GM19455 (cell line): ENCODE measurements at regions not wholly inside any gene's neighbourhood (a gene's known extent, or its start where the extent isn't known, plus 50 kb on each side); places are given as distances from the start of the nearest gene placed in this dataset.

Experiments used
- ATAC-seq: cut with Tn5 transposase; IDR thresholded peaks from one replicate; pipeline ENCODE4 v1.9.1; 2021; ENCODE audit not compliant: unreplicated experiment

DNA sequence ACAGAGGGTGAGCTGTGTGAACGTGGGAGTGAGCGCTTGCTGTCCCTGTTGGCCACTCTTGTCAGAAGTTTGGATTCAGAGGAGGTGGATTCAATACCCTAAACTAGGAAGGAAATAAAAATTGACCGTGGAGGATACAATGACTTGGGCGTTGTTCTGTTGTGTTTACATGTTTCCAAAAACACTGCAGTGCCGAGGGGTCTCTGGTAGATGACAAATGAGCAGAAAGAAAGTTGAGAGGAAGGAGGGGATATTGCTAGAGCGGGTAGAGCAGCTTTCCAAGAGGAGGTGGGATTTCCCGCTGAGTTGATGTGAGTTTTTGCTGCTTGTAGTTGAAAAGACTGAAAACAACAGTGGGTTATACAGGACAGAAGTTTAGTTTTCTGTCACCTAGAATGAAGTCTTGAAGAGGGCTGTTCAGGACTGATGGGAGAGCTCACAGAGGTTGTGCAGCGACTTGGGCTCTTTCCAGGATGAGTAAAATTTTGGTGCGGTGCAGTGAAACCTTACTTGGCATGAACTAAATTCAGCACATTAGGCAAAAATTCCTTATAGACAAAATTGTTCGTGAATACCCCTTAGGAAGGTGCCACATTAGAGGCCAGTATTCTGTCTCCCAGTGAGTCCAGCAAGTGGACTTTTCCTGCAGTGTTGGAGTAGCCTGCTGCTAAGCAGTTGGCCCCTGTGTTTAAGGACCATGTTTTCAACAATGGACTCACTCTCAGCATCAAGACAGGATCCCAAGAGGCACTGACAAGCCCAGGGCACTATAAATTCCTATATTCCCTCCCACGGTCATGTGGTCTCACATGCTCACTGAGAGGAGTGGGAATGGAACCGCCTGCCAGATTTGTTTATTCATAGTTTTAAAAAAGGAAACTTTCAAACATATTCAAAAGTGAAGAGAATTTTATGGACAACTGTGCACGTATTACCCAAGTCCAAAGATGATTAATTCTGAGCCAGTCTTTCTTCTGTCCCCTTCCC lies 435.0 kb upstream of the C2CD4B start:
- ATAC-seq = no peak

DNA sequence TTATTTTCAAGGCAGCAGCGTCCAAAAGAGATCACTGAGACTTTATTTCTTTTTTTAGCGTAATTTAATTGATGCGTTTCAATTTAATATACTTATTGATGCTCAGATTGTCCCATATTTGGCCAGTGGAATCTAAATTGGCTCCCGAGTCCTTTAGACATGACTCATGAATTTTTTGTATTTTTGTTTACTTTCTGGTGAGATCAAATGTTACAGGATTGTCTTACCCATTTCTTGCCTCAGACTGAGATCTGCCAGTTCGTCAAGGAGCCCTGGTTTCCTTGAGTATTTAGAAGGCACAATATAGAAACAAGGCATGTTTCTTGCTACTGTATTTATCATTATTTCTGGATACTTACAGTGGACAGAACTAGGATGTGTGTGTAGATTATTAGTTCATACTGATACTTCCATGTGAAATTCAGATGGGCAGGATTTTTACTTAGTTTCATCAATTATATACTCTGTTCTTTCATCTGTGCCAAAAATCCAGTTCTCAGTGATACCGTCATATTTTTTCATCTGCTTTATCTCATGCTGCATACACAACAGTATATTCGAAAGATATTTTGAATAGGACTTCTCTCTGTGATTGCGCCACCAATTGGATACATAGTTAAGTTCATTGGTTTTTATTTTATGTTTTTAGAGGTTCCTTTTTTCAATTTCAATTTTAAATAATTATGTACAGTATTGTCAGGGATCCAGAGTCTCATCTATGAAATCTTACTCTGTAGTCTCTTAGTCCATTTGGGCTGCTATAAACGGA lies 436.9 kb upstream of the C2CD4B start:
- no peak for ATAC-seq

DNA sequence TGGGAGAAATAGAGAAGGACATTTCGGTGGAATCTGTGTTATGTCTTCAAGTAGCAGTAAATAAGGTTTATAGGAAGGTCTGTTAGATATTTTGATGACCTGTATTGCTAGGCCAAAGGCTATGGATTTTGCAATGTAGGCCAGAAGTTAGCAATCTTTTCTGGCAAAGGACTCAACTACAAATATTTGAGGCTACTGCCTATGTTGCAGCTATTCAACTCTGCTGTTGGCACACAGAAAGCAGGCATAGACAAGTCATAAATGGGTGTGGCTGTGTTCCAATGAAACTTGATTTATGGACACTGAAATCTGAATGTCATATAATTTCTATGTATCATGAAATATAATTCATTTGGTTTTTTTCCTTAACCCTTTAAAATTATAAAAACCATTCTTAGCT lies 438.7 kb upstream of the C2CD4B start:
- no peak for ATAC-seq

DNA sequence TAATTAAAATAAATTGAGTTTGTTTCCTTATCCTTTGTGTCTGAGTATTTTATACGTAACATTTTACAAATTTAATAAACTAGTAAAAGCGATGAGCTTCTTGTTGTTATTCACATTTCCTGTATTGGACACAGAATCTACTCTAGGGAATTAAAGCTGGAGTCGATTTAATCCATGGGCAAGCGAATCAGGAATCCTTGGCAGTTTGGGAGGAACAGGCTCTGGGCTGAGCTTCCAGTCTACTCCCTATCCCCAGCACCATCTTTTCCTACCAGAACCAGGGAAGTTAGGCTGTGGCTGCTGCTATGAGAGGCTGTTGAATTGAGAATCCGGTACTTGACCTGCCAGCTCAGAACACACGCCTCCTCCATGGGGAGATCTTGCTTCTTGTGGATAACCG lies 437.3 kb upstream of the TPM1 start:
- no peak for ATAC-seq

DNA sequence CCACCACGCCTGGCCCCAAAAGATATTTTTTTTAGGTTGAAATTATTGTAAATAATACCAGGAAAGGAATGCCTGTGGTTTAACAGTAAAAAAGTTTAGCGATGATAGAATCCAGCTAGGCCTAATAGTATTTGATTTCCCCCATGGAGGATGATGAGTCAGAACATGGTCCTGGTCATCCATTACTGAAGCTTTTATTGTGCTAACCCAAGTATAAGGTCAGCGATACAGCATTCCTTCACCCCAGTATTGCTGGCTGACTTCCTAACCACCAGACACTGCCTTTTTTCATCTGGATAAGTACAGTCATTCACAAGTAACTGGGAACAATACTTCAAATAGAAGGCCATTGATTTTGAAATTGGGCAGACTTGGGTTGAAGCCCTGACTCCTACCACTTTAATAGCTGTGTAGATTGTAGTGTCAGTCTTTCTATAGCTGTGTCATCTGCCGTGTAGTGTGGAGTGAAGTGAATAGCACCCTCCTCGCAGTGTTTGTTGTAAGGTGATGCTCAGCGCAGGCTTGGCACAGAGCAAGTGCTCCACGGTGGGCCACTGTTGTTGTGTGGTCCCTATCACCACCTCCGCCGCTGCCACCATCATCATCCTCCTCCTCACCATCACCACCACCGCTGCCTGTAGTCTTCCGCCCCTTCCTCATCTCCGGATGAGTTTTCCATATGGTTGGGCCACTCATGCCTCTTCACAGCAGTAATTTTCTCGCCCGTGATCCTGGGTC lies 436.0 kb upstream of the TPM1 start:
- ATAC-seq = no peak

DNA sequence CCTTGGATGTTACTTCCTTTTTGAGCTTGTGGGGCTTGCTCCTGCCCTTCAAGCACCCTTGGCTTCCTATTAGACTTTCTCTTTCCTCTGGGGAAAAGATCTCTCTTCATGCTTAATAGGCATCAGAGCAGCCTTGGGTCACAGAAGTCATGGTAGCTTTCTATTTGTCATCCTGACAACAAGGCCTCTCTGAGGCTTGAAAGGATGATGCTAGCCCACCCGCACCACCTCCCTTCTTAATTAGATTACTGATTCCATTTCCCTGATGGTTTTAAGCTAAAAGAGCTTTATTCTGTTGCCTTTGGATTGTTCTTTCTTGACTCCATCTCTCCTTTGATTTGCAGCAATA lies 435.5 kb upstream of the TPM1 start:
- ATAC-seq = no peak

DNA sequence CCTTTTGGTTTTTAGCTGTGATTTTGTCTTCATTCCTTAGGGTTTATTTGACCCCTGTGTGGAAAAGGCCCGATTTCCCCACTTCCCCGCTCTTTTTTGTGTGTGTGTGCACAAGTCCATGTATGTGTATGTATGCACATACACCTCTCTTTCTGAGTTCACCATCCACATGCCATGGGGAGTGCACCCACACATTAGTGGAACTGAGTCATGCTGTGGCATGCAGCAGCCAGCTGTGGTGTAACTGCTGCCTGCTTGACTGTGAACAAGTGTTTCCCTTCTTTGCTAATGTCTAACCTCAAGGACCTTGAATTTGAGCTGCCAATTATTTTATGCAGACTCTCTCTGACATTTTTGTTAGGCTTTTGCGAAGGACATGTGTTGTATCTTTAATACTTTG lies 434.9 kb upstream of the TPM1 start:
- ATAC-seq = no peak

DNA sequence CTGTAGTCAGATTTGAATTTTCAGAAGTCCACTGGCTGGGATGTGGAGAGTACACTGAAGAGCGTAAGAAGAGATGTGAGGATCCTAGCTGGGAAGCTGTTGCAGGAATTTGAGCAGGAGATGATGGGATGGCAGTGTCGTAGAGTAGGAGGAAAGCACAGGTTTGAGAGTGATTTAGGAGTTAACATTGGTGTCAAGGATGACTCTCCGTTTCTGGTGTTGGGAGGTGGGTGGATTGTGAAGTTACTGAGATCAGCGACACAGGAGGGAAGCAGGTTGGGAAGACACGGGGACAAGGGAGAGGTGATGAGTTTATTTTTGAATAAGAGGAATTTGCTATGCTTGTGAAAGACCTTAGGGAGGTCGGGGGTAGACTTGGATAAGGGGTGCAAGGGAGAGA lies 434.2 kb upstream of the TPM1 start:
- no peak for ATAC-seq

DNA sequence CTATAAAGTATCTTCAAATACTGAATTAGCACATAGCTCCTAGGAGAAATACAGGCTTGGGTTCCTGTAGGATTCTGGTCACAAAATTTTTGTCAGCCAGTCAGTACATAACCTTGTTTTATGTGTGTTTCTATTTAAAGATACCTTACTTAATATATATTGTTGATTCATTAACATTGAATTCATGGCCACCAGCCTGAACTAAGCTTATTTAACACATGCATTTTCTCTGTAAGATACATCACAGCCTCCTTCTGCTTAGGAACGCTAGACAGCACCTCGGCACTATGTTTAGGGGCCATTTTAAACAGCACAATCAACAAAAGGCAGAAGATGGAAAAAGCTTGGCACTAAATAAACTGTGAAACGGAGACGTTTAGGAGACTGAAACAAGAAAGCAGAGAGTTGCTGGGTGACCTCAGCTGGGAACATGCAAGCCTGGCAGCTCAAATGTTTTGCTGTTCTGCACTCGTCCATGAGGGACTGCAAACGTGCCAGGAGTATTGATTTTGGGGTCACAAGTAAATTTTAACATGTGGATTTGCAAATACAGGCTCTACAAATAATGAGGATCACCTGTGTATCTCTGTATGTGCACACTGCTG lies 432.2 kb upstream of the TPM1 start:
- ATAC-seq = no peak

DNA sequence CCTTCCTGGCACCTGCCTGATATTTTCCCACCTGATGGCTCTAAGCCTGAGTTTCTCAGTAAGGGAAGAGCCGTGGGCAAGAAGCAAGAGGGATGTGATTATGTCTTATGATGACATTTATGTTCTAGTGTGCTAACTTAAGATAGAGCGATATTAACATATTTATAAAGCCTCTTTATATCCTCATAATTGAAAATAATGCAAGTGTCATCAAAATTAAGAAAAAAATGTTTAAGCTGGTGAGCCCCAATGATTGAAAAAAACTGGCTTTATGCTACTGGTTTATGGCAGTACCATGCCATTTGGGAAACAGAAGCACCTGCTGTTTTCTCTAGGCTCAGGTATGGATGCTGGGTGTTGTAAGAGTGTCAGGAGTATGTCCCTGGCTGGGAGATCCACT lies 431.5 kb upstream of the TPM1 start:
- no peak for ATAC-seq

DNA sequence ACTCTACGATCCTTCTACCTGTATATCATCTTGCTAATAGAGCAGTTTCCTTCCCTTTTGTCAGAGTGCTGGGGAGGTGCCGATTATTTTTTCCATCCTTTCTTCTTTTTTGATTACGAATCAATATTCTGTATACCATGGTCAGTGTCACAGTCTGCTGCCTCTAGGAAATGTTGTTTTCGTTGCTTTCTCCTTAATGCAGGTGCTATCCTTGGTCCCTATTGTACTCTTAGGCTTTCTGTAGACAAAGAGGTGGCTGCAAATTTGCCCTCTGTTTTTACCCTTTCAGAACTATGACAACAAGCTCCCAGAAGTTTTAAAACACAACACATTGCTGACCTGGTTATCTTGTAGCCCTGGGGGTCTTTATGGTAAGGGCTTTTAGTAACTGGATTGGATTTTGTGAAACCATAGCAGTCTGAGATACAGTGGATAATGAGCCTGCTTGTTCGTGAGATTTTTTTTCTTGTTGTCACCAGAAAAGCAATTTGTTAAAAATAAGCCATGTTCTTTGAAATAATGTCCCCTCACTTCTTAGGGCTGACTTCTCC lies 430.3 kb upstream of the TPM1 start:
- no peak for ATAC-seq

DNA sequence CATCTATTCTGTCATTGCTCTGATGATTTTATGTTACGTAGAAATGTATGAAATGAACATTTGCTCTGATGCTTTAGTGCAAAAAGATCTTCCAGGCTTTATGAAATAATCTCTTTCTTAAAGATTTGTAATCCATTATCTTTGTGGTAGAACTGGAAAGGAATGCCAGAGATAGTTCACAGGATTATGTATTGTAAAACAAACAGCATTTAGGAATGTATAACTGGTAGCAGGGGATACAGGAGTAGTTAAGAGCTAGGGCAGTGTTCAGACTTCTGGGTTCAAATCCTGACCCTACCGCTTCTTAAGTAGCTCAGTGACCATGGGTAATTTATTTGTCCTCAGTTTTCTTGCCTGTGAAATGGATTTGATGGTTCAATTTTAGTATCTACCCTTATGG lies 429.8 kb upstream of the TPM1 start:
- ATAC-seq = no peak

DNA sequence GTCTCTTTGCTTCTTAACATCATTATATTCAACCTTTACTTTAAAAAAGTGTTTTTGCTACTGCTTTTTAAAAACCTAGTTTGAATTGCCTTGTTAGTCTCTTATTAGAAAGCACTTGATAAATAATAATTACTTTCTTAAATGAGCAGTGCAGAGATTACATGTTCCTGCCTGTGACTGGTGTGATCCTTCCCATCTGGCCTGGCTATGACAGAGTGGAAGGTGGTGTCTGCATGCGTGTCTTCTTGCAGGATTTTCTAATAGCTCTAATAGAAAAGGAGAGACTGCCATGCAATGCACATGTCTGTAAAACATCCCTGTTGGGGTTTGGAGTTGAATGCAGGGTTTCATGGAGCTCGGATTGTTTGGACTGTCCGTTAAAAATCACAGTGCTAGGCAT lies 425.8 kb upstream of the TPM1 start:
- ATAC-seq = no peak

DNA sequence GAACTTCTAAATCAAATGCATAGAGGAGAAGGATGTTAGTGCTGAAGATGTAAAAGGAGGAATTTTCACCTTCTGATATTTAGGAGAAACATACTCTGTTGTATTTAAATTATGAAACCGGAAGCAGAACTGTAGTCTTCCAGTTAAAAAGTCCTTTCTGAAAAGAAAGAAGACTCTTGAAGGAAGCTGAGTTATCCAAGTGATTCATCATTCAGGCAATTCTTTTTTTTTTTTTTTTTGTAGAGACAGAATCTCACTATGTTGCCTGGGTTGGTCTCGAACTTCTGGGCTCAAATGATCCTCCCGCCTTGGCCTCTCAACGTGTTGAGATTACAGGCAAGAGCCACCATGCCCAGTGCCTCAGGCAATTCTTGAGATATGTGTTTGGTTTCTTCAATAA lies 424.8 kb upstream of the TPM1 start:
- ATAC-seq = no peak

DNA sequence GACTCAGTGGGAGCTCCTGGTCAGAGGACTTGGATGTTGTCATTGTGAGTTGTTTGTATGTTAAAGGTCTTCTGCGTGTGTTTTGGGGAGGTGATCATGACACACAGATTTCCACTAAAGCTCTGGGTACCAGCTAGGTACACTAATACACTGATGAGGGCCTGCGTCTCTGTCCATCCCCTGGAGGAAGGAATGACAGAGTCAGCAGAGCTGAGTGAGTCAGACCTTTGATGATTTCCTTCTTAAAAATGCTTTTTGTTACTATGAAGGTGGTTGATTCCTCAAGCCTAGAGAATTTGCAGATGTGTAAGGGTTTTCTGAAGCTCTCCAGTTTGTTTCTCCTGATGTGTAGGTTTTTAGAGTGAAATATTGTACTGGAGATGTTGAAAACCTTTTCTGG lies 424.1 kb upstream of the TPM1 start:
- no peak for ATAC-seq

DNA sequence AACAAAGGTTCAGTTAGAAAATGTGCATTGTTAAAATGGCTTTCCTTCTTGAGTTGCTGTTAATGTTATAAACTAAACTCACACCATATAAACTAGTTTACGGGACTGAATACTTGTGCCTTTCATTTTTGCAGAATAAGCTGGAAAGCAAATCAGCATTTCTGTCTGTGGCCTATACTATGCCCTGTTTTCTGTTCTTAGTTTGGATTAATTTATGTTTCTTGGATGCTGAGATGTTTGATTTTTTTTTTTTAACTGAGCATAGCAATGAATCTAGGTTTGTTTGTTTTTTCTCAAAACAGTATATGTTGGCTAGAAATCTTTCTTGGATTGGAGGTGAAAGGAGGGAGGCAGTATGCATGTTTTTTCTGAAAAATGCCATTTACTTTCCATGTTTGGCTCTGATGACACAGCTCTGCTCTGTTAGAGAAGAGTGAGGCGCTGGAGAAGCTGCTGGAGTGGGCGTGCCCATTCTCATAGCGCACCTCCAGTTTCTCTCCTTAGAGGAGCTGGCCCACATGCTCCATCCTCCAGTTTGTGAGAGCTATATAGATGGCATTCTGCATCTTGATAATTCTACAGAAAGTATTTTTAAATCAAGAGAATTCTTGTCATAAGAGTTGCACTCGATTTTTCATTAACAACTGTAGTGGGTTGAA lies 423.6 kb upstream of the TPM1 start:
- no peak for ATAC-seq

DNA sequence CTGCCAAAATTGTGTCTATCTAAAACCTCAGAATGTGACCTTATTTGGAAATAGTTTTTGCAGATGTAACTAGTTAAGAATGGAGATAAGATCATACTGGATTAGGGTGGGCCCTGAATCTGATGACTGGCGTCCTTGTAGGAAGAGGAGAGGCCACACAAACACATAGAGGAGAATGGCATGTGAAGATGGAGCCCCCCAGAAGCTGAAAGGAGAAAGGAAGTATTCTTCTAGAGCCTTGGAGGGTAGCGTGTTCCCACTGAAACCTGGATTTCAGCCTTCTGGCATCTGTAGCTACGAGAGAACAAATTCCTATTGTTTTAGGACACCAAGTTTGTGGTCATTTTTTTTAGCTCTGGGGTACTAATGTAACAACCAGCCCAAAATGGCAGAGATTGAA lies 423.0 kb upstream of the TPM1 start:
- ATAC-seq = no peak

DNA sequence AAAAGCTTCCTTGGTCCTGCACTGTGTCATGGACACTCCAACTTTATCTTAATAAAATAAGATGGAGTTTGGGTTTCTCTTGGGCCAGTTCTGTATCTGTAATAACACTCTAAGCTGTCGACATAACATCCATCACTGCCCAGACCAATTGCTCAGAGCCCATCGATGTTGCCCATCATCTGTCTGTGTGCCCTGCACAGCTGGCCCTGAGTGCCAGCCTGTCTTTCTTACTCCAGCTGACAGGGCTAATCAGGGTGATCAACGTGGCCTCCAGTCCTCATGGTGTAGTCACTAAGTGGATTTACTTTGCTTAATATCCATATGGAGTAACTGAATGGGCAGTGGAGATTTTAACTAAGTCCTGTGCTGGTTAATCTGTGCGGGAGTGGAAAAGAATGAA lies 419.8 kb upstream of the TPM1 start:
- no peak for ATAC-seq

DNA sequence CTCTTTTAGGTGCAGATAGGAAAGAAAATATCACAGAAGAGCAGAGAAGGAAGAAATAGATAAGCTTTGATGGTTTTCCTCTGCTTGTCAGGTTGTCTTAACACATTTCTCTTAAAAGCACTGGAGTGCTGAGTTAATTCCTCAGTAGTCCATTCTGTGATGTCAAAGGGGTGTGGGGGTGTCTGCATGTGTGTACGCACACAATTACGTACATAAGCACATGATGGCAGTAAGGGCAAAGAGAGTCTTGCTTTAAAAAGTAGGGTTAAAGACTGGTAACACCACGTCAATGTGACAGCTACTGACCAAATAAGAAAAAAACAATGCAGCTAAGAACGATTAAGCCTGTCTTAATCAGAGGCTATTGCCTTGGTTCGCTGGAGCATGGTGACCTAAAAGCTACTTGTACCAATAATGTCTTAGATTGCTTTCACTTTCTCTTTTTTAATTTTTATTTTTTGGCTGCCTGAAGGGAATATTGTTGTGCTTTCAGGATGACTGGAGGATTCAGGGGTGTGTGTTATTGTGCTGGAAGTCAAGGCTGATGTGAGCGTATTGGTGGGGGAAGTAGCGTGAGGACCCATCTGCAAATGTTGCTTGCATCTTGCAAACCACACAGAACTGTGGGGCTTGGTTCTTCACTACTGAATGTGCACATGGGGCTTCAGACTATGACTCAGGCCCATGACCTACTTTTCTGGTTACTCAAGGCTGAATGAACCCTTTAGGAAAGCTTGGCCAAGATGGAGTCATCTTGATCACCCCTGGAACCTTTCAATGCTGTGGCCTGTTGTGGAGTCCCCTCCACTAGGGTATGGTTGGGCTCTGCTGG lies 417.8 kb upstream of the TPM1 start:
- no peak for ATAC-seq
